ENCODE measurements at regions not wholly inside any gene's neighbourhood (a gene's known extent, or its start where the extent isn't known, plus 50 kb on each side); places are given as distances from the start of the nearest gene placed in this dataset.

DNA sequence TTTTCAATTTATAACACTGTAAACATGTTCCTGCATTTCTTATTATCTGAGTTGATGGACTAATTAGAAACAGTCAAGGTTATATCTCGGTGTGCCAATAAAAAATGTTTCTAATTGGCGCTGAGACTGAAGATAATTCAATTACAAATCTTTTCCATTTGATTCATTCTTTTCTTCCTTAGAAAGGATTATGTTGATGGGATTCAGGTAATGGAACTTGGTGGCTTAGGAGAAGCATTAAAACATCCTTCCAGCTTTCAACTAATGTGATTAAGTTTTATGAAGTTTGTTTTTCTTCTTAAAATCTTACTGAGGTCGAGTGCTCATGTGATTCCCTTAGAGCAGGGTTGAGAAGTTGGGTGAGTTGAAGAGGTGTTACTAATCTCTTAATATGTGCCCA, 1015.3 kb downstream of the NR2F1-AS1 start:
- TF ChIP-seq, protein P1, sequence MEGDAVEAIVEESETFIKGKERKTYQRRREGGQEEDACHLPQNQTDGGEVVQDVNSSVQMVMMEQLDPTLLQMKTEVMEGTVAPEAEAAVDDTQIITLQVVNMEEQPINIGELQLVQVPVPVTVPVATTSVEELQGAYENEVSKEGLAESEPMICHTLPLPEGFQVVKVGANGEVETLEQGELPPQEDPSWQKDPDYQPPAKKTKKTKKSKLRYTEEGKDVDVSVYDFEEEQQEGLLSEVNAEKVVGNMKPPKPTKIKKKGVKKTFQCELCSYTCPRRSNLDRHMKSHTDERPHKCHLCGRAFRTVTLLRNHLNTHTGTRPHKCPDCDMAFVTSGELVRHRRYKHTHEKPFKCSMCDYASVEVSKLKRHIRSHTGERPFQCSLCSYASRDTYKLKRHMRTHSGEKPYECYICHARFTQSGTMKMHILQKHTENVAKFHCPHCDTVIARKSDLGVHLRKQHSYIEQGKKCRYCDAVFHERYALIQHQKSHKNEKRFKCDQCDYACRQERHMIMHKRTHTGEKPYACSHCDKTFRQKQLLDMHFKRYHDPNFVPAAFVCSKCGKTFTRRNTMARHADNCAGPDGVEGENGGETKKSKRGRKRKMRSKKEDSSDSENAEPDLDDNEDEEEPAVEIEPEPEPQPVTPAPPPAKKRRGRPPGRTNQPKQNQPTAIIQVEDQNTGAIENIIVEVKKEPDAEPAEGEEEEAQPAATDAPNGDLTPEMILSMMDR (conservative IDR thresholded peaks at IDR 0.05 in 1 of 2, IDR thresholded peaks at IDR 0.05 in 1 of 2; ENCODE audit: low read depth in 1 of 2, low read length in 2 of 2): no peak
- TF ChIP-seq EZH2 (IDR thresholded peaks at IDR 0.05; ENCODE audit: low read length, missing control alignments): no peak

All from fibroblast of lung (primary cell).